IMR-90 (cell line): ENCODE measurements at regions not wholly inside any gene's neighbourhood (a gene's known extent, or its start where the extent isn't known, plus 50 kb on each side); places are given as distances from the start of the nearest gene placed in this dataset.

Experiments
- ATAC-seq: fragments of 200-7000 bp; cut with Tn5 transposase; 2 replicates; pipeline ENCODE4 v1.9.1; 2020; ENCODE audit warnings: low read depth, mild to moderate bottlenecking, moderate library complexity
- BruUV-seq: library from RNA; stranded (reverse); fragments of 400-500 nt; replicated peaks from 2 replicates; lab custom pipeline; 2021; lab: Mats Ljungman, UMichigan
- CTCF ChIA-PET: fragments of 300-600 bp; formaldehyde crosslinking; extraction: SDS; loops from one replicate; lab custom pipeline; 2021; ENCODE audit warnings: antibody characterized with exemption; lab: Yijun Ruan, JAX
- POLR2A ChIA-PET: fragments of 300-600 bp; sonication (Branson Sonifier 250); formaldehyde crosslinking; loops from one replicate; lab custom pipeline; 2022; ENCODE audit warnings: antibody characterized with exemption; ENCODE audit not compliant: unreplicated experiment; lab: Charles Lee
- DNase-seq: peaks from one replicate; pipeline ENCODE4 v3.0.0; 2013
- H2AFZ ChIP-seq: replicated peaks from 2 replicates; pipeline ENCODE3; 2013; ENCODE audit warnings: low read length, mild to moderate bottlenecking; ENCODE audit not compliant: poor library complexity
- H2AK5ac ChIP-seq: 2 replicates; pipeline ENCODE4 v1.6.1; 2013; ENCODE audit warnings: low read depth, low read length, inconsistent platforms
- H2AK9ac ChIP-seq: replicated peaks from 2 replicates; pipeline ENCODE3; 2013; ENCODE audit warnings: mild to moderate bottlenecking, low read depth, low read length, moderate library complexity; ENCODE audit not compliant: poor library complexity
- H2BK120ac ChIP-seq: 2 replicates; pipeline ENCODE4 v1.6.1; 2013; ENCODE audit warnings: low read depth, low read length, inconsistent platforms
- H2BK15ac ChIP-seq: 3 replicates; pipeline ENCODE4 v1.6.1; 2013; ENCODE audit warnings: low read depth, low read length, inconsistent platforms
- H2BK20ac ChIP-seq: 2 replicates; pipeline ENCODE4 v1.6.1; 2013; ENCODE audit warnings: low read depth, mild to moderate bottlenecking, inconsistent platforms, low read length, moderate library complexity
- H2BK5ac ChIP-seq: 2 replicates; pipeline ENCODE4 v1.6.1; 2013; ENCODE audit warnings: mild to moderate bottlenecking, low read depth, low read length, inconsistent platforms; ENCODE audit not compliant: poor library complexity, severe bottlenecking
- H3K14ac ChIP-seq: replicated peaks from 2 replicates; pipeline ENCODE4 v1.6.1; 2013; ENCODE audit warnings: low read depth, low read length, inconsistent platforms
- H3K18ac ChIP-seq: 2 replicates; pipeline ENCODE4 v1.6.1; 2013; ENCODE audit warnings: low read depth, low read length, control low read depth
- H3K23ac ChIP-seq: 2 replicates; pipeline ENCODE4 v1.6.1; 2013; ENCODE audit warnings: low read depth, low read length, inconsistent platforms
- H3K27ac ChIP-seq: 2 replicates; pipeline ENCODE4 v1.5.1; 2013; ENCODE audit warnings: mild to moderate bottlenecking, control low read depth, low read length; ENCODE audit not compliant: insufficient read depth
- H3K27me3 ChIP-seq: 2 replicates; pipeline ENCODE4 v1.6.1; 2013; ENCODE audit warnings: low read length; ENCODE audit not compliant: control insufficient read depth, insufficient read depth
- H3K36me3 ChIP-seq: 2 replicates; pipeline ENCODE4 v1.6.1; 2013; ENCODE audit warnings: low read length, mixed read lengths; ENCODE audit not compliant: control insufficient read depth, insufficient read depth
- H3K4ac ChIP-seq: 2 replicates; pipeline ENCODE4 v1.6.1; 2013; ENCODE audit warnings: low read depth, low read length, inconsistent platforms
- H3K4me1 ChIP-seq: 2 replicates; pipeline ENCODE4 v1.6.1; 2013; ENCODE audit warnings: low read length, mixed read lengths; ENCODE audit not compliant: control insufficient read depth, insufficient read depth
- H3K4me2 ChIP-seq: 2 replicates; pipeline ENCODE4 v1.6.1; 2013; ENCODE audit warnings: low read depth, mild to moderate bottlenecking, control low read depth, low read length, moderate library complexity
- H3K4me3 ChIP-seq: 2 replicates; pipeline ENCODE4 v1.5.1; 2013; ENCODE audit warnings: low read depth, mild to moderate bottlenecking, control low read depth, low read length, moderate library complexity; ENCODE audit not compliant: insufficient read depth
- H3K56ac ChIP-seq: 2 replicates; pipeline ENCODE4 v1.6.1; 2013; ENCODE audit warnings: low read length, inconsistent platforms; ENCODE audit not compliant: insufficient read depth; ENCODE audit errors: extremely low read depth
- H3K79me1 ChIP-seq, 2 experiments: 2 replicates each; pipeline ENCODE4 v1.6.1; 2013; ENCODE audit warnings: low read length in 2 of 2, inconsistent platforms in 1 of 2, low read depth in 1 of 2
- H3K9ac ChIP-seq: 2 replicates; pipeline ENCODE4 v1.6.1; 2013; ENCODE audit warnings: low read depth, low read length, control low read depth
- H3K9me1 ChIP-seq: 2 replicates; pipeline ENCODE4 v1.6.1; 2013; ENCODE audit warnings: low read length, inconsistent platforms; ENCODE audit not compliant: insufficient read depth
- H3K9me3 ChIP-seq: 2 replicates; pipeline ENCODE4 v1.6.1; 2013; ENCODE audit warnings: low read length; ENCODE audit not compliant: control insufficient read depth, insufficient read depth
- H4K20me1 ChIP-seq: 2 replicates; pipeline ENCODE4 v1.6.1; 2013; ENCODE audit warnings: low read length, inconsistent platforms; ENCODE audit not compliant: insufficient read depth
- H4K5ac ChIP-seq: 2 replicates; pipeline ENCODE4 v1.6.1; 2013; ENCODE audit warnings: mild to moderate bottlenecking, low read depth, low read length, control low read depth
- H4K8ac ChIP-seq, 2 experiments: 2 replicates each; pipeline ENCODE4 v1.6.1; 2013; ENCODE audit warnings: low read depth in 2 of 2, low read length in 2 of 2, control low read depth in 1 of 2, inconsistent platforms in 1 of 2
- H4K91ac ChIP-seq: 2 replicates; pipeline ENCODE4 v1.6.1; 2013; ENCODE audit warnings: low read depth, low read length, inconsistent platforms; ENCODE audit not compliant: insufficient read depth
- BHLHE40 ChIP-seq: fragments of 150-350 bp; IDR thresholded peaks from 2 replicates; pipeline ENCODE4 v1.6.1; 2016; ENCODE audit warnings: mild to moderate bottlenecking, low read depth, low read length
- CEBPB ChIP-seq: IDR thresholded peaks from 2 replicates; pipeline ENCODE4 v1.6.1; 2012; ENCODE audit warnings: low read depth, low read length, improper control_type of control experiment
- CHD1 ChIP-seq: IDR thresholded peaks from 2 replicates; pipeline ENCODE4 v1.6.1; 2012; ENCODE audit warnings: low read depth, low read length, improper control_type of control experiment
- CTCF ChIP-seq: conservative IDR thresholded peaks from 2 replicates; pipeline ENCODE4 v1.5.1; 2012; ENCODE audit warnings: mild to moderate bottlenecking, low read depth, low read length, improper control_type of control experiment
- ELK1 ChIP-seq: fragments of 150-350 bp; IDR thresholded peaks from 2 replicates; pipeline ENCODE4 v1.6.1; 2016; ENCODE audit warnings: low read depth, mild to moderate bottlenecking, low read length, moderate library complexity, borderline replicate concordance
- FOS ChIP-seq: fragments of 150-350 bp; IDR thresholded peaks from 2 replicates; pipeline ENCODE4 v1.6.1; 2016; ENCODE audit warnings: low read depth, low read length
- MAFK ChIP-seq: IDR thresholded peaks from 2 replicates; pipeline ENCODE4 v1.6.1; 2012; ENCODE audit warnings: low read depth, low read length, improper control_type of control experiment
- MAZ ChIP-seq: IDR thresholded peaks from 2 replicates; pipeline ENCODE4 v1.6.1; 2012; ENCODE audit warnings: low read depth, mild to moderate bottlenecking, low read length, improper control_type of control experiment, moderate library complexity, borderline replicate concordance
- MXI1 ChIP-seq: IDR thresholded peaks from 2 replicates; pipeline ENCODE4 v1.6.1; 2012; ENCODE audit warnings: low read depth, mild to moderate bottlenecking, low read length, moderate library complexity, borderline replicate concordance
- NFE2L2 ChIP-seq: fragments of 150-350 bp; IDR thresholded peaks from 2 replicates; pipeline ENCODE4 v1.6.1; 2016; ENCODE audit warnings: low read depth, mild to moderate bottlenecking, low read length
- POLR2A ChIP-seq: IDR thresholded peaks from 2 replicates; pipeline ENCODE4 v1.6.1; 2012; ENCODE audit warnings: mild to moderate bottlenecking, low read depth, low read length
- RAD21 ChIP-seq: IDR thresholded peaks from 2 replicates; pipeline ENCODE4 v1.6.1; 2012; ENCODE audit warnings: low read length, improper control_type of control experiment
- RCOR1 ChIP-seq: IDR thresholded peaks from 2 replicates; pipeline ENCODE4 v1.6.1; 2012; ENCODE audit warnings: mild to moderate bottlenecking, low read length, improper control_type of control experiment; ENCODE audit not compliant: insufficient replicate concordance
- RFX5 ChIP-seq: IDR thresholded peaks from 2 replicates; pipeline ENCODE4 v1.8.0; 2012; ENCODE audit warnings: low read depth, mild to moderate bottlenecking, low read length, moderate library complexity
- SMC3 ChIP-seq: fragments of 150-350 bp; IDR thresholded peaks from 2 replicates; pipeline ENCODE4 v1.6.1; 2016; ENCODE audit warnings: low read depth, mild to moderate bottlenecking, antibody characterized with exemption, low read length, moderate library complexity
- WGBS, 2 experiments: methylation state at CpG; one replicate each; pipeline versions ENCODE4 v1.1.5 to v1.1.7; 2013; ENCODE audit warnings: missing lambda C conversion rate in 2 of 2; ENCODE audit not compliant: insufficient read length in 1 of 2; ENCODE audit errors: extremely low coverage in 2 of 2; 5-methylcytosine and 5-hydroxymethylcytosine counted together
- dilution Hi-C: fragments of 300-500 bp; cut with HindIII; formaldehyde crosslinking; loops from one replicate; pipeline ENCODE4 v1.14.3; 2018; ENCODE audit warnings: low sequenced_read_pairs; ENCODE audit not compliant: unreplicated experiment
- in situ Hi-C: fragments of 300-500 bp; cut with MboI; formaldehyde crosslinking; loops from 3 replicates; pipeline ENCODE4 v1.14.3; 2019; ENCODE audit warnings: low sequenced_read_pairs, inconsistent platforms, mixed read lengths
- intact Hi-C: fragments of 100-400 bp; cut with micrococcal nuclease; formaldehyde crosslinking; loops from 2 replicates; pipeline ENCODE4 v1.10.0; 2022
- TF ChIP-seq, protein P1 (sequence below): fragments of 150-350 bp; IDR thresholded peaks from 2 replicates; pipeline ENCODE4 v1.6.1; 2017; ENCODE audit warnings: mild to moderate bottlenecking, antibody characterized with exemption, low read length, low read depth

- no peak overlapping the region for H2AK9ac ChIP-seq
- no peak overlapping the region for H4K91ac ChIP-seq
- ChIA-PET CTCF (no interaction called here), POLR2A (no interaction called here)
- intact Hi-C loops: no loop called here
- H3K4ac ChIP-seq: no peak overlapping the region
- no peaks in the 10 kb centered on the region for H4K20me1 ChIP-seq
- no peak overlapping the region for H4K5ac ChIP-seq
- 62% methylated on average over 6 of the region's 8 CpGs; no CpG with 5 or more reads in 1 of the 2 experiments for WGBS, 2 experiments
- H3K9me1 ChIP-seq: no peaks in the 10 kb centered on the region
- no peaks in the 10 kb centered on the region for H3K27me3 ChIP-seq
- no peak overlapping the region for H3K4me3 ChIP-seq
- no peak overlapping the region for H3K27ac ChIP-seq
- H3K4me1 ChIP-seq: no peaks in the 10 kb centered on the region
- DNase-seq (no peak), ATAC-seq (no peak)
- no peak overlapping the region for H2AK5ac ChIP-seq
- no peak overlapping the region for H3K9ac ChIP-seq
- no peak overlapping the region for H3K14ac ChIP-seq
- TF ChIP-seq, protein P1, sequence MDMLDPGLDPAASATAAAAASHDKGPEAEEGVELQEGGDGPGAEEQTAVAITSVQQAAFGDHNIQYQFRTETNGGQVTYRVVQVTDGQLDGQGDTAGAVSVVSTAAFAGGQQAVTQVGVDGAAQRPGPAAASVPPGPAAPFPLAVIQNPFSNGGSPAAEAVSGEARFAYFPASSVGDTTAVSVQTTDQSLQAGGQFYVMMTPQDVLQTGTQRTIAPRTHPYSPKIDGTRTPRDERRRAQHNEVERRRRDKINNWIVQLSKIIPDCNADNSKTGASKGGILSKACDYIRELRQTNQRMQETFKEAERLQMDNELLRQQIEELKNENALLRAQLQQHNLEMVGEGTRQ: no peak
- TF ChIP-seq RCOR1 (no peak), ELK1 (no peak), NFE2L2 (no peak), MXI1 (no peak), CTCF (no peak), FOS (no peak), RFX5 (no peak), MAZ (no peak), BHLHE40 (no peak), RAD21 (no peak), SMC3 (no peak), MAFK (no peak), CHD1 (no peak), POLR2A (no peak), CEBPB (no peak)
- H2BK20ac ChIP-seq: no peak overlapping the region
- H3K18ac ChIP-seq: no peak overlapping the region
- no peaks in the 10 kb centered on the region for H3K79me1 ChIP-seq
- dilution Hi-C loops: no loop called here
- H4K8ac ChIP-seq: no peak overlapping the region
- in situ Hi-C loops: no loop called here
- no peak overlapping the region for H3K23ac ChIP-seq
- H2BK15ac ChIP-seq: no peak overlapping the region
- BruUV-seq: no TSS peak
- H2BK5ac ChIP-seq: no peak overlapping the region
- H3K9me3 ChIP-seq: peaks cover 47% of the 10 kb centered on the region
- no peaks in the 10 kb centered on the region for H3K36me3 ChIP-seq
- no peak overlapping the region for H3K56ac ChIP-seq
- H2AFZ ChIP-seq: no peak overlapping the region
- H3K4me2 ChIP-seq: no peak overlapping the region
- no peak overlapping the region for H2BK120ac ChIP-seq
Measured at GRCh38 chr5:3537942-3538341, 57.7 kb upstream of the IRX1 start.
